AG04449 (cell line): ENCODE measurements at regions not wholly inside any gene's neighbourhood (a gene's known extent, or its start where the extent isn't known, plus 50 kb on each side); places are given as distances from the start of the nearest gene placed in this dataset.

ENCODE experiments used
- CTCF ChIA-PET: fragments of 350-600 bp; formaldehyde crosslinking; extraction: SDS; loops from one replicate; lab custom pipeline; 2021; ENCODE audit warnings: antibody characterized with exemption; lab: Yijun Ruan, JAX
- POLR2A ChIA-PET: fragments of 400-600, 350-600 bp; formaldehyde crosslinking; extraction: SDS; loops from one replicate; lab custom pipeline; 2020; ENCODE audit warnings: antibody characterized with exemption, inconsistent platforms; lab: Yijun Ruan, JAX
- DNase-seq: peaks from one replicate; pipeline ENCODE4 v3.0.0-alpha.2; 2010; ENCODE audit warnings: low read depth, low spot score
- H3K4me3 ChIP-seq: 2 replicates; pipeline ENCODE4 v1.5.1; 2011; ENCODE audit warnings: low read depth, mild to moderate bottlenecking, control low read depth, low read length
- CTCF ChIP-seq: IDR thresholded peaks from one replicate; pipeline ENCODE4 v1.5.1; 2011; ENCODE audit warnings: mild to moderate bottlenecking, moderate library complexity, low read length, control low read depth, inconsistent platforms; ENCODE audit not compliant: insufficient read depth; ENCODE audit errors: missing control alignments

GRCh38 chr3:102979191-102979590, 544.4 kb downstream of the ZPLD1 start:
- DNase-seq = no peak
- no peak for TF ChIP-seq CTCF
- ChIA-PET POLR2A (no interaction called here), CTCF (no interaction called here)
- H3K4me3 ChIP-seq = no peak overlapping the region

- no peak for TF ChIP-seq CTCF
- DNase-seq = peak; percentile 44
- POLR2A ChIA-PET = no interaction called here
- H3K4me3 ChIP-seq = no peak overlapping the region
- CTCF ChIA-PET = no interaction called here
Observed at GRCh38 chr3:102979682-102980354, 545.0 kb downstream of the ZPLD1 start.

GRCh38 chr3:102980355-102980696, 545.5 kb downstream of the ZPLD1 start:
- no peak for TF ChIP-seq CTCF
- ChIA-PET CTCF (no interaction called here), POLR2A (no interaction called here)
- no peak for DNase-seq
- no peak overlapping the region for H3K4me3 ChIP-seq

- CTCF ChIA-PET = no interaction called here
- no peak for TF ChIP-seq CTCF
- POLR2A ChIA-PET = no interaction called here
- H3K4me3 ChIP-seq = no peak overlapping the region
- DNase-seq = no peak
Observed at GRCh38 chr3:103002425-103003176, 567.8 kb downstream of the ZPLD1 start.

- ChIA-PET CTCF (no interaction called here), POLR2A (no interaction called here)
- H3K4me3 ChIP-seq = no peak overlapping the region
- DNase-seq = no peak
- TF ChIP-seq CTCF = no peak
Observed at GRCh38 chr3:103006526-103007183, 571.8 kb downstream of the ZPLD1 start.

- TF ChIP-seq CTCF = no peak
- DNase-seq = no peak
- H3K4me3 ChIP-seq = no peak overlapping the region
- CTCF ChIA-PET = no interaction called here
- POLR2A ChIA-PET = no interaction called here
Observed at GRCh38 chr3:103009609-103010008, 574.8 kb downstream of the ZPLD1 start.
